ENCODE measurements at regions not wholly inside any gene's neighbourhood (a gene's known extent, or its start where the extent isn't known, plus 50 kb on each side); places are given as distances from the start of the nearest gene placed in this dataset.

DNA sequence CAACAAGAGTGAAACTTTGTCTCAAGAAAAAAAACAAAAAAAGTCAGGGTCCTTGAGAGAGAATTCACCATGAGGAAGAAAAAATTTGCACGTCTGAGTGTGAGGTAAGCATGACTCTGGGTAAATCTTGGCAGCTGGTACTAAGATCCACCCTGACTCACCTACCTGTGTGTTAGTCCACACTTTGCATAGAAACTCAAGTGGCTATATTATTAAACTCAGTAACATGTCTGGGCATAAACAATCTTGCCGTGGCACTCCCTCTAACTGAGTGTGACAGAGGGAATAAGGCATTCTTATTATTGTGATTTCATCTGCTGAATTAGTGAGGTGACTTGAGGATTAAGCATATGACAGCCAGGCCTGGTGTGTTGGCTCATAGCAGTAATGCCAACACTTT is 259.4 kb upstream of the VLDLR start:
- DNase-seq = no peak
- Histone ChIP-seq H3K9me3 (ENCODE audit: severe bottlenecking) (no peaks in the 10 kb centered on the region), H3K27ac (no peak overlapping the region), H3K27me3 (ENCODE audit: insufficient read depth, low read depth, severe bottlenecking) (no peaks in the 10 kb centered on the region), H3K36me3 (no peaks in the 10 kb centered on the region), H3K4me3 (ENCODE audit: low read depth, low read length) (no peak overlapping the region)
- TF ChIP-seq, protein P1, sequence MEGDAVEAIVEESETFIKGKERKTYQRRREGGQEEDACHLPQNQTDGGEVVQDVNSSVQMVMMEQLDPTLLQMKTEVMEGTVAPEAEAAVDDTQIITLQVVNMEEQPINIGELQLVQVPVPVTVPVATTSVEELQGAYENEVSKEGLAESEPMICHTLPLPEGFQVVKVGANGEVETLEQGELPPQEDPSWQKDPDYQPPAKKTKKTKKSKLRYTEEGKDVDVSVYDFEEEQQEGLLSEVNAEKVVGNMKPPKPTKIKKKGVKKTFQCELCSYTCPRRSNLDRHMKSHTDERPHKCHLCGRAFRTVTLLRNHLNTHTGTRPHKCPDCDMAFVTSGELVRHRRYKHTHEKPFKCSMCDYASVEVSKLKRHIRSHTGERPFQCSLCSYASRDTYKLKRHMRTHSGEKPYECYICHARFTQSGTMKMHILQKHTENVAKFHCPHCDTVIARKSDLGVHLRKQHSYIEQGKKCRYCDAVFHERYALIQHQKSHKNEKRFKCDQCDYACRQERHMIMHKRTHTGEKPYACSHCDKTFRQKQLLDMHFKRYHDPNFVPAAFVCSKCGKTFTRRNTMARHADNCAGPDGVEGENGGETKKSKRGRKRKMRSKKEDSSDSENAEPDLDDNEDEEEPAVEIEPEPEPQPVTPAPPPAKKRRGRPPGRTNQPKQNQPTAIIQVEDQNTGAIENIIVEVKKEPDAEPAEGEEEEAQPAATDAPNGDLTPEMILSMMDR (IDR thresholded peaks at IDR 0.05; ENCODE audit: low read depth, low read length) = no peak

DNA sequence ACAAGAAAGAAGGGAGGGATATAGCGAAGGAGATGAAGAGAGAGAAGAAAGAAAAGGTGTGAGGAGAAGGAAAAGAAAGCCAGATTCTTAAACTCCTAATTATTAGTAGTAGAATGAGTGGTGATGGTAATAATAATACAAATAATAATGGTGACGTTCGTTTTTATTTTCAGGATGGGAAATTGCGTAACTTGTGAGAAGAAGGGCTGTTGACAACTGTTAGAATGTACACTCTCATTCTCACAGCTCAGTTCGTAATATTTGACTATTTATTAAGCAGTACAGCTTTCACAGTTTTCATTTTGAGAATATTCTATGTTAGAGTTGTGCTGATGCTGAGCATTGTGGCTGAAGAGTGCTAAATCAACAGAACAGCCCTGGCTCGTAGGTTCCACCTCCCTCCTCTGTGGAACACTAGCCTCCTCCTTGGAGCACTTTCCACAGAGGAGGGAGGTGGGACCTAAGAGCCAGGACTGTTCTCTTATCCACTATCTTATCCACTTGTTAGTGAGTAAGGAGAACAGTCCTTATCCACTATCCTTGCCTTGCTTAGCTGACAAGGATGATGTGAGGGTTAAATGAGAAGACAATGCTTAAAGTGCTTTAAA is 258.3 kb upstream of the VLDLR start:
- DNase-seq = no peak
- TF ChIP-seq, protein P1 (IDR thresholded peaks at IDR 0.05; ENCODE audit: low read depth, low read length) = no peak
- H3K27me3 ChIP-seq (ENCODE audit: insufficient read depth, low read depth, severe bottlenecking) = no peaks in the 10 kb centered on the region
- H3K9me3 ChIP-seq (ENCODE audit: severe bottlenecking) = no peaks in the 10 kb centered on the region
- H3K4me3 ChIP-seq (ENCODE audit: low read depth, low read length) = no peak overlapping the region
- no peaks in the 10 kb centered on the region for H3K36me3 ChIP-seq
- H3K27ac ChIP-seq = no peak overlapping the region

DNA sequence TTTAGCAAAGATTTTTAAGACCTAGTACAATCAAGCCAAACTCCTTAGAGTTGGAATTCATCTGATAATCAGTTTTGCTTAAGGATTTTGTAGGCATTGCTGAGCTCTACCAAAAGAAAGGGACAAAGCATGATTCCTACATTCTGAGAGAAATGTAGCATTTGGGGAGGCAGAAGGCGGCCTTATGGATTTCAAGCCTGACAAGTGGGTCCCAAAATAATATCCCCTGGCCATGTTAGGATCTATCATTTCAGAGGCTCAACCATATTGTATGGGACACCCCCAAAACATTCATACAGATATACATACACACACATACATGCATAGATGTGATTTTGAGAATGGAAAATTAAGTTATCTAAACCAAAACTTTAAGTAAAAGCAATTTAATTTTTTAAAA is 257.8 kb upstream of the VLDLR start:
- no peaks in the 10 kb centered on the region for H3K27me3 ChIP-seq (ENCODE audit: insufficient read depth, low read depth, severe bottlenecking)
- TF ChIP-seq, protein P1 (IDR thresholded peaks at IDR 0.05; ENCODE audit: low read depth, low read length) = no peak
- no peak overlapping the region for H3K4me3 ChIP-seq (ENCODE audit: low read depth, low read length)
- H3K9me3 ChIP-seq (ENCODE audit: severe bottlenecking) = no peaks in the 10 kb centered on the region
- H3K36me3 ChIP-seq = no peaks in the 10 kb centered on the region
- no peak overlapping the region for H3K27ac ChIP-seq
- DNase-seq = no peak

DNA sequence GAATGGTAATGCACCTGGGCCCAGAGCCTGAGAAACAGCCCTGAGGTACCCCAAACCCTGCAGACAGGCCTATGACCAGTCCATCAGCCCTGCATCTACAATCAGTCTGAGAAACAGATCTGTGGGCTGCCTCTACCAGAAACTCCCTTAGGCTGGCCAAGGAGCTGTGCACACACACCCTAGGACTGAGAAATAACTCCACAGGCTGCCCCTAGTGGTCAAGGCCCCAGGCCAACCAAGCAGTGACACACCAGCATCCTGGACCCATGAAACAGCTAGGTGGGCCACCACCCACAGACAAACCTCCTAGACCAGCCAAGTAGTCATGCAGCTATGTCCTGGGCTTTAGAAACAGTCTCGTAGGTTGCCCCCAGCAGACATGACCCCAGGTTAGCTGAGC is 253.6 kb upstream of the VLDLR start:
- H3K4me3 ChIP-seq (ENCODE audit: low read depth, low read length) = no peak overlapping the region

DNA sequence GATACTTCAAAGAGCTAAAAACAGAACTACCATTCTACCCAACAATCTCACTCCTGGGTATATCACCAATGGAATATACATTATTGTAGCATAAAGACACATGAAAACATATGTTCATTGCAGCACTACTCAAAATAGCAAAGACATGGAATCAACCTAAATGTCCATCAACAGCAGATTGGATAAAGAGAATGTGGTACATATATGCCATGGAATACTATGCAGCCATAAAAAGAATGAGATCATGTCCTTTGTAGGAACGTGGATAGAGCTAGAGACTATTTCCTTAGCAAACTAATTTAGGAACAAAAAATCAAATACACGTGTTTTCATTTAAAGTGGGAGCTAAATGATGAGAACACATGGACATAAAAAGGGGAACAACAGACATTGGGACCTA is 247.9 kb upstream of the VLDLR start:
- Histone ChIP-seq H3K9me3 (ENCODE audit: severe bottlenecking) (peaks cover 6% of the 10 kb centered on the region), H3K27me3 (ENCODE audit: insufficient read depth, low read depth, severe bottlenecking) (no peaks in the 10 kb centered on the region), H3K36me3 (no peaks in the 10 kb centered on the region), H3K4me3 (ENCODE audit: low read depth, low read length) (no peak overlapping the region), H3K27ac (no peak overlapping the region)
- TF ChIP-seq, protein P1 (IDR thresholded peaks at IDR 0.05; ENCODE audit: low read depth, low read length) = no peak
- no peak for DNase-seq

More for the DNA sequence above, 253.6 kb upstream of the VLDLR start:
- H3K36me3 ChIP-seq = no peaks in the 10 kb centered on the region
- no peak for DNase-seq
- no peak overlapping the region for H3K27ac ChIP-seq
- H3K27me3 ChIP-seq (ENCODE audit: insufficient read depth, low read depth, severe bottlenecking) = no peaks in the 10 kb centered on the region
- H3K9me3 ChIP-seq (ENCODE audit: severe bottlenecking) = no peaks in the 10 kb centered on the region
- TF ChIP-seq, protein P1 (IDR thresholded peaks at IDR 0.05; ENCODE audit: low read depth, low read length) = peak; percentile 34; the same call in 1 of the 2 replicates

DNA sequence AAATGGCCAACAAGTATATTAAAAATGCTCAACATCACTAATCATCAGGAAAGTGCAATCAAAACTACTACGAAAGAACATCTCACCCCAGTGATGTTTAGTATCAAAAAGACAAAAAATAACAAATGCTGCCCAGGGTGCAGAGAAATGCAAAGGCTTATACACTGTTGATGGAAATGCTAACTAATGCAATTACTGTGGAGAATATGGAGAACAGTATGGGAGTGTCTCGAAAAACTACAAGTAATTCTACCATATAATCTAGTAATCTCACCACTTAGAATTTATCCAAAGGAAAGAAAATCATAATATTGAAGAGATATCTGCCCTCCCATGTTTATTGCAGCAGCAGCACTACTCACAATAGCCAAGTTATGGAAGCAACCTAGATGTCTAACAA is 246.5 kb upstream of the VLDLR start:
- DNase-seq = no peak
- Histone ChIP-seq H3K27me3 (ENCODE audit: insufficient read depth, low read depth, severe bottlenecking) (no peaks in the 10 kb centered on the region), H3K9me3 (ENCODE audit: severe bottlenecking) (peaks cover 6% of the 10 kb centered on the region), H3K36me3 (no peaks in the 10 kb centered on the region), H3K4me3 (ENCODE audit: low read depth, low read length) (no peak overlapping the region), H3K27ac (no peak overlapping the region)
- TF ChIP-seq, protein P1 (IDR thresholded peaks at IDR 0.05; ENCODE audit: low read depth, low read length) = no peak
